Natural killer cell (primary cell): ENCODE measurements at regions not wholly inside any gene's neighbourhood (a gene's known extent, or its start where the extent isn't known, plus 50 kb on each side); places are given as distances from the start of the nearest gene placed in this dataset.

Source experiments
- ATAC-seq, 3 donors: fragments of 150-1000 bp in 2 of 3; fragments of 200-7000 bp in 1 of 3; cut with Tn5 transposase; 1 replicate in 1 of 3; 2 replicates in 2 of 3; pipeline ENCODE4 v1.10.0; 2021; ENCODE audit warnings: mild to moderate bottlenecking in 2 of 3, moderate library complexity in 2 of 3
- DNase-seq, 2 donors: peaks; one replicate each; pipeline versions ENCODE4 v3.0.0 to v3.0.0-alpha.2; 2013 to 2021; ENCODE audit warnings: mixed read lengths in 1 of 2
- H3K27ac ChIP-seq: one replicate; pipeline ENCODE4 v1.5.1; 2013; ENCODE audit warnings: mild to moderate bottlenecking, low read length
- H3K27me3 ChIP-seq: one replicate; pipeline ENCODE4 v1.6.1; 2013; ENCODE audit warnings: low read length; ENCODE audit not compliant: control insufficient read depth, insufficient read depth
- H3K36me3 ChIP-seq: one replicate; pipeline ENCODE4 v1.6.1; 2013; ENCODE audit warnings: low read length; ENCODE audit not compliant: control insufficient read depth, insufficient read depth
- H3K4me1 ChIP-seq: one replicate; pipeline ENCODE4 v1.6.1; 2013; ENCODE audit warnings: low read length; ENCODE audit not compliant: control insufficient read depth, insufficient read depth
- H3K4me3 ChIP-seq: one replicate; pipeline ENCODE4 v1.5.1; 2013; ENCODE audit warnings: low read length
- H3K9me3 ChIP-seq: one replicate; pipeline ENCODE4 v1.6.1; 2013; ENCODE audit warnings: low read length; ENCODE audit not compliant: control insufficient read depth, insufficient read depth
- H3K27ac Mint-ChIP-seq, 2 donors: one replicate each; pipeline ENCODE4 v1.8.0; 2022; ENCODE audit warnings: mild to moderate bottlenecking in 2 of 2, mixed read lengths in 2 of 2, moderate library complexity in 1 of 2
- H3K27me3 Mint-ChIP-seq, 2 donors: one replicate each; pipeline ENCODE4 v1.8.0; 2022; ENCODE audit warnings: low read depth in 2 of 2, mixed read lengths in 2 of 2
- H3K36me3 Mint-ChIP-seq: one replicate; pipeline ENCODE4 v1.8.0; 2022; ENCODE audit warnings: mixed read lengths
- H3K4me1 Mint-ChIP-seq, 2 donors: one replicate each; pipeline ENCODE4 v1.8.0; 2022; ENCODE audit warnings: mixed read lengths in 2 of 2
- H3K4me3 Mint-ChIP-seq: one replicate; pipeline ENCODE4 v1.8.0; 2022; ENCODE audit warnings: mild to moderate bottlenecking, moderate library complexity, mixed read lengths
- H3K9me3 Mint-ChIP-seq, 2 donors: one replicate each; pipeline ENCODE4 v1.8.0; 2022; ENCODE audit warnings: mixed read lengths in 2 of 2
- WGBS: methylation state at CpG from one replicate; pipeline ENCODE4 v1.1.7; 2013; ENCODE audit warnings: missing lambda C conversion rate; ENCODE audit not compliant: insufficient coverage; 5-methylcytosine and 5-hydroxymethylcytosine counted together
- intact Hi-C: fragments of 100-400 bp; cut with micrococcal nuclease; formaldehyde crosslinking; loops from one replicate; pipeline ENCODE4 v1.14.2; 2022
- TF ChIP-seq, protein P1 (sequence below): fragments of 200-600 bp; IDR thresholded peaks from one replicate; pipeline ENCODE4 v1.8.0; 2022; ENCODE audit warnings: antibody characterized with exemption

DNA sequence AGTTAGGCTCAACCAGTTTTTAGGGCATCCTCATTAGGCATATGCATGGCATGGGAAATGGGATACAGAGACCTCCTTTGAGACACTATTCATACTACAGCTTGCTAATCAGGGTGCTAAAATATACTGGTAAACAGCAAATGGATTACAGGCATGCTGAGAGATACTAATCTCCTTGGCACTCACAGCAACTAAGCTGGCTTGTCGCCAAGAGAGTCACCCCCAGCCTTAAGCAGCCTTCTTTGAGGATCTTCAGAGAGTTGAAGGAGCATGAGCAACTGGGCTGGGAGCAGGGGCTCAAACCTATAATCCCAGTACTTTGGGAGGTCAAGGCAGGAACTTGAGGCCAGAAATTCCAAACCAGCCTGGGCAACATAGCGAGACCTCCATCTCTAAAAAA, 120.1 kb upstream of the NR5A2 start:
- Mint-ChIP-seq H3K4me3 (no peak overlapping the region), H3K36me3 (no peaks in the 10 kb centered on the region), H3K27me3 (peaks cover 0 to 3% of the 10 kb centered on the region in 2 donors), H3K4me1 (no peaks in the 10 kb centered on the region), H3K9me3 (no peaks in the 10 kb centered on the region), H3K27ac (no peak overlapping the region)
- H3K4me3 ChIP-seq, result no peak overlapping the region
- 94% methylated on average over 1 of the region's 2 CpGs for WGBS
- intact Hi-C loops, result no loop called here
- TF ChIP-seq, protein P1, sequence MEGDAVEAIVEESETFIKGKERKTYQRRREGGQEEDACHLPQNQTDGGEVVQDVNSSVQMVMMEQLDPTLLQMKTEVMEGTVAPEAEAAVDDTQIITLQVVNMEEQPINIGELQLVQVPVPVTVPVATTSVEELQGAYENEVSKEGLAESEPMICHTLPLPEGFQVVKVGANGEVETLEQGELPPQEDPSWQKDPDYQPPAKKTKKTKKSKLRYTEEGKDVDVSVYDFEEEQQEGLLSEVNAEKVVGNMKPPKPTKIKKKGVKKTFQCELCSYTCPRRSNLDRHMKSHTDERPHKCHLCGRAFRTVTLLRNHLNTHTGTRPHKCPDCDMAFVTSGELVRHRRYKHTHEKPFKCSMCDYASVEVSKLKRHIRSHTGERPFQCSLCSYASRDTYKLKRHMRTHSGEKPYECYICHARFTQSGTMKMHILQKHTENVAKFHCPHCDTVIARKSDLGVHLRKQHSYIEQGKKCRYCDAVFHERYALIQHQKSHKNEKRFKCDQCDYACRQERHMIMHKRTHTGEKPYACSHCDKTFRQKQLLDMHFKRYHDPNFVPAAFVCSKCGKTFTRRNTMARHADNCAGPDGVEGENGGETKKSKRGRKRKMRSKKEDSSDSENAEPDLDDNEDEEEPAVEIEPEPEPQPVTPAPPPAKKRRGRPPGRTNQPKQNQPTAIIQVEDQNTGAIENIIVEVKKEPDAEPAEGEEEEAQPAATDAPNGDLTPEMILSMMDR, result no peak
- H3K27ac ChIP-seq, result no peak overlapping the region
- H3K36me3 ChIP-seq, result no peaks in the 10 kb centered on the region
- DNase-seq (no peak), ATAC-seq (no peak)
- no peaks in the 10 kb centered on the region for H3K4me1 ChIP-seq
- H3K27me3 ChIP-seq, result no peaks in the 10 kb centered on the region
- H3K9me3 ChIP-seq, result no peaks in the 10 kb centered on the region

DNA sequence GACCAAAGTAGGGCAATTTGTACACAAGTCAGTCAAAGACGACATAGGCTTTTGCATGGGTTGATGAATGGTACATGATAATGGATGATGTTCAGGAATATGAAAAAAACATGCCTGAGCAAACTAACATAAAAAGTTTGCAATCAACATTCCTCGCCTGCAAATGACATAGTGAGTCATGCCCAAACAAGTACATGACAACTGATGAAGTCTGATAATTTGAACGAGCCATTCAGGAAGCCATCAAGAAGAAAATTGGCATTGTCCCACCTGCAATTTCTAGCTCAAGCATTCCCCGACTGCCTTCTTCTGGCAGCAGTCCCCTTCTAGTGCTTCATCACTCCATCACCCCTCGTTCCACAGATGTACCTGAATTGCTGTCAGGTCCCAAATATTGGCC, 118.4 kb upstream of the NR5A2 start:
- Histone ChIP-seq H3K4me3 (no peak overlapping the region), H3K4me1 (no peaks in the 10 kb centered on the region), H3K27ac (no peak overlapping the region), H3K27me3 (no peaks in the 10 kb centered on the region), H3K9me3 (no peaks in the 10 kb centered on the region), H3K36me3 (no peaks in the 10 kb centered on the region)
- Mint-ChIP-seq H3K4me1 (no peaks in the 10 kb centered on the region), H3K36me3 (no peaks in the 10 kb centered on the region), H3K27ac (no peak overlapping the region), H3K4me3 (no peak overlapping the region), H3K27me3 (peaks cover 0 to 3% of the 10 kb centered on the region in 2 donors), H3K9me3 (no peaks in the 10 kb centered on the region)
- 78% methylated on average over 5 of the region's 5 CpGs for WGBS
- intact Hi-C loops, result no loop called here
- DNase-seq (no peak), ATAC-seq (no peak)
- TF ChIP-seq, protein P1, result no peak

- intact Hi-C loops, result no loop called here
Measured at GRCh38 chr1:199913318-199913717, 114.2 kb upstream of the NR5A2 start.

GRCh38 chr1:199914546-199914945, 113.0 kb upstream of the NR5A2 start:
- DNase-seq (no peak), ATAC-seq (no peak)
- intact Hi-C loops, result no loop called here
- no peak overlapping the region for H3K27ac ChIP-seq
- H3K4me1 ChIP-seq, result no peaks in the 10 kb centered on the region
- H3K9me3 ChIP-seq, result no peaks in the 10 kb centered on the region
- Mint-ChIP-seq H3K4me1 (no peaks in the 10 kb centered on the region), H3K27me3 (peaks cover 4 to 14% of the 10 kb centered on the region in 2 donors), H3K36me3 (no peaks in the 10 kb centered on the region), H3K27ac (no peak overlapping the region), H3K4me3 (no peak overlapping the region), H3K9me3 (no peaks in the 10 kb centered on the region)
- TF ChIP-seq, protein P1, result no peak
- H3K36me3 ChIP-seq, result no peaks in the 10 kb centered on the region
- 91% methylated on average over 5 of the region's 5 CpGs for WGBS
- no peaks in the 10 kb centered on the region for H3K27me3 ChIP-seq
- H3K4me3 ChIP-seq, result no peak overlapping the region

More at GRCh38 chr1:199913318-199913717, 114.2 kb upstream of the NR5A2 start:
- no peak overlapping the region for H3K27ac ChIP-seq
- WGBS, result 88% methylated on average over 3 of the region's 3 CpGs
- no peaks in the 10 kb centered on the region for H3K4me1 ChIP-seq
- H3K27me3 ChIP-seq, result no peaks in the 10 kb centered on the region
- H3K9me3 ChIP-seq, result no peaks in the 10 kb centered on the region
- TF ChIP-seq, protein P1, result no peak
- H3K36me3 Mint-ChIP-seq, result no peaks in the 10 kb centered on the region
- no peaks in the 10 kb centered on the region for H3K9me3 Mint-ChIP-seq
- no peak overlapping the region for H3K4me3 Mint-ChIP-seq
- H3K27ac Mint-ChIP-seq, result no peak overlapping the region
- H3K4me1 Mint-ChIP-seq, result no peaks in the 10 kb centered on the region
- no peaks in the 10 kb centered on the region for H3K36me3 ChIP-seq
- no peak overlapping the region for H3K4me3 ChIP-seq
- DNase-seq (no peak), ATAC-seq (no peak)
- H3K27me3 Mint-ChIP-seq, result peaks cover 3 to 4% of the 10 kb centered on the region in 2 donors
